ENCODE measurements at regions not wholly inside any gene's neighbourhood (a gene's known extent, or its start where the extent isn't known, plus 50 kb on each side); places are given as distances from the start of the nearest gene placed in this dataset.

DNA sequence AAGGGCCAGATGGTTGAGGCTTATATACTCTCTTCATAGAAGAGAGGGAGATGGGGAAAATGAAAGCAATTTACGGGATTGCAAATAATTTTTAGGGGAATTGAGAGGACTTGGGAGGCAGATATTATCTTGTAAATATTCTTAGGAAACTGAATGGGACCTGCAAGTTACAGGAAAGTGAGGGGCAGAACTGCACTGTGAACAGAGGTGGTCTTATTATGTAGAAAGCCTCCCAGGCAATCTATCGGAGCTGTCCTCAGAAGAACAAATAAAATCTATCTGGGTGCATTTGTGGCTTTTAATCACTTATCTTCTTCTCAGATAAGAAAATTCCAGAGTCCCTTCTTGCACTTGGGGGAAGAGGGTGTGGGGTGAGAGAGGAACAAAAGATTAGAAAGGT, 223.5 kb downstream of the RHOU start:
- intact Hi-C loops (cut with DNase I; ENCODE audit: low total_unique reads), result loop anchor here (2.0 kb wide), 1 partner anchor 14 kb away; no protein-coding TSS in a partner anchor
- TF ChIP-seq, protein P1, sequence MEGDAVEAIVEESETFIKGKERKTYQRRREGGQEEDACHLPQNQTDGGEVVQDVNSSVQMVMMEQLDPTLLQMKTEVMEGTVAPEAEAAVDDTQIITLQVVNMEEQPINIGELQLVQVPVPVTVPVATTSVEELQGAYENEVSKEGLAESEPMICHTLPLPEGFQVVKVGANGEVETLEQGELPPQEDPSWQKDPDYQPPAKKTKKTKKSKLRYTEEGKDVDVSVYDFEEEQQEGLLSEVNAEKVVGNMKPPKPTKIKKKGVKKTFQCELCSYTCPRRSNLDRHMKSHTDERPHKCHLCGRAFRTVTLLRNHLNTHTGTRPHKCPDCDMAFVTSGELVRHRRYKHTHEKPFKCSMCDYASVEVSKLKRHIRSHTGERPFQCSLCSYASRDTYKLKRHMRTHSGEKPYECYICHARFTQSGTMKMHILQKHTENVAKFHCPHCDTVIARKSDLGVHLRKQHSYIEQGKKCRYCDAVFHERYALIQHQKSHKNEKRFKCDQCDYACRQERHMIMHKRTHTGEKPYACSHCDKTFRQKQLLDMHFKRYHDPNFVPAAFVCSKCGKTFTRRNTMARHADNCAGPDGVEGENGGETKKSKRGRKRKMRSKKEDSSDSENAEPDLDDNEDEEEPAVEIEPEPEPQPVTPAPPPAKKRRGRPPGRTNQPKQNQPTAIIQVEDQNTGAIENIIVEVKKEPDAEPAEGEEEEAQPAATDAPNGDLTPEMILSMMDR (IDR thresholded peaks at IDR 0.05), result no peak
- no peak for TF ChIP-seq POLR2A (IDR thresholded peaks at IDR 0.05)
- DNase-seq (ENCODE audit: low spot score in 2 of 2), result no peak
- no peak overlapping the region for H3K4me3 ChIP-seq (ENCODE audit: low read depth, poor library complexity, severe bottlenecking)
- WGBS, 2 donors, result 82 to 85% methylated on average over 2 of the region's 2 CpGs

- peak in 1 of 2 donors; percentile 76 for DNase-seq (ENCODE audit: low spot score in 2 of 2)
- intact Hi-C loops (cut with DNase I; ENCODE audit: low total_unique reads), result no loop called here
- 80 to 91% methylated on average over 5 of the region's 5 CpGs for WGBS, 2 donors
- no peak overlapping the region for H3K4me3 ChIP-seq (ENCODE audit: low read depth, poor library complexity, severe bottlenecking)
- TF ChIP-seq, protein P1 (IDR thresholded peaks at IDR 0.05), result no peak
- no peak for TF ChIP-seq POLR2A (IDR thresholded peaks at IDR 0.05)
Observed at GRCh38 chr1:228960705-228961104, 225.4 kb downstream of the RHOU start.

DNA sequence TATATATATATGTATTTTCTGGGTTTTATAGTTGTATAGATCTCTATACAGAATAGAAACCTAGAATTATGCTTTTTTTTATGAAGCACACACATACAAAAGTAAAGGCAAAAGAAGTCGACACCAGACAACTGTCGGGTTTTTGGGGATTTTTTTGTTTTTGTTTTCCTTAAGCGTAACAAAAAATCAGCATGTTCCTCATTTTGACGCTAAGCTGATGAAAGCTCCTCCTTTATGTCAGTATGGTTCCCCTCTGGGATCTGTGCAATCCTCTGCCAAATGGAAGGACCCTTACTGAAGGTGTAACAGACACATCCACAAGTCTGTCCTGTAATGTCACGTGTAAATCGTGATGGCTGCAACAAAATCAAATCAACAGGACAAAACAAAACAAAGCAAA, 226.2 kb downstream of the RHOU start:
- no peak for TF ChIP-seq POLR2A (IDR thresholded peaks at IDR 0.05)
- TF ChIP-seq, protein P1 (IDR thresholded peaks at IDR 0.05), result no peak
- intact Hi-C loops (cut with DNase I; ENCODE audit: low total_unique reads), result no loop called here
- WGBS, 2 donors, result 86 to 87% methylated on average over 6 of the region's 6 CpGs
- H3K4me3 ChIP-seq (ENCODE audit: low read depth, poor library complexity, severe bottlenecking), result no peak overlapping the region
- peak in 1 of 2 donors; percentile 12 for DNase-seq (ENCODE audit: low spot score in 2 of 2)

- H3K4me3 ChIP-seq (ENCODE audit: low read depth, poor library complexity, severe bottlenecking), result no peak overlapping the region
- WGBS, 2 donors, result 92 to 93% methylated on average over 2 of the region's 2 CpGs
- TF ChIP-seq POLR2A (IDR thresholded peaks at IDR 0.05), result no peak
- TF ChIP-seq, protein P1 (IDR thresholded peaks at IDR 0.05), result no peak
- DNase-seq (ENCODE audit: low spot score in 2 of 2), result peak in 1 of 2 donors; percentile 68
- intact Hi-C loops (cut with DNase I; ENCODE audit: low total_unique reads), result no loop called here
Observed at GRCh38 chr1:228963795-228964177, 228.5 kb downstream of the RHOU start.

DNA sequence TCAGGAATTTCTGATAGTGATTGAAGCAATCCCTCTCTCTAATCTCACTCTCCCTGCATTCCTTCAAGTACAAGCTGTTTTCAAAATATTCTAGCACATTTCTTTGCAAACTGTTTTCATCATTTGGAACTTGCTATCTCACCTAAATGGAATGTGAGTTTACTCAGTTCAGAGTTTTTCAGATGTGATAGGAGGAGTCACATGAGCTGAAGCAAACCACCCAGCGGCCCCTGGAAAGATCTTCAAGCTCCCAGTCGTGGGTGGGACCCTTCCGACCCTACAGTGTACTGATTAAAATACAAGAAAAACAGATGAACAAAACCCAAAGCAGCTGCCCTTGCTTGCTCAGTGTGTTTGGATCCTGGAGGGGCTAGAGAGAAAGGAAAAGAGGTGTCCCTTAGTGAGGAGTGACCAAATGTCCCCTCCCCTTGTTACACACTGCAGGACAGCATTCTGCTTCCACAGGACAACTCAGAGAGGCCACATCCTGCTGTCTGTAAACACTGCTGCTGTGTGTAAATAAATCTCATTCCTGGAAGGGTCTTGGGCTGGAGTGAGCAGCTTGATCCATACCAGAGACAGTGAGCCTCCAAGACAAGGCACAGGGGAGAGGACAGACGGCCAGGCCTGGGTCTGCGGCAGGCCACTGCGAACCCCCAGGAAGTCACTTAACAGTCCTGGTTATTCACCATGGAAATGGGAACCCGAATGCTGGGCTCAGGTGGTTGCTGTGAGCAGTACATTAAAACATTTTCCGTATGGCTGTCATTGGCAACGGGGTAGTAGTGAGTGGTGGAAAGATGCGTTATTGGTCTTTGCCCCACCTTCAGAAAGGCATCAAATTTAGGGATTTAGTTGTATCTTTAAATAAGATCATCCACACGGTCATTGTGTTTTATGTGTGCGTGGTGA, 229.2 kb downstream of the RHOU start:
- 75 to 77% methylated on average over 12 of the region's 12 CpGs for WGBS, 2 donors
- DNase-seq (ENCODE audit: low spot score in 2 of 2), result peak; percentile 31 to 89
- intact Hi-C loops (cut with DNase I; ENCODE audit: low total_unique reads), result no loop called here
- H3K4me3 ChIP-seq (ENCODE audit: low read depth, poor library complexity, severe bottlenecking), result no peak overlapping the region
- TF ChIP-seq, protein P1 (IDR thresholded peaks at IDR 0.05), result no peak
- no peak for TF ChIP-seq POLR2A (IDR thresholded peaks at IDR 0.05)
